NCI-H1930 (cell line): ENCODE measurements at regions not wholly inside any gene's neighbourhood (a gene's known extent, or its start where the extent isn't known, plus 50 kb on each side); places are given as distances from the start of the nearest gene placed in this dataset.
"Not testable (repeated sequence)": the region's sequence is repeated elsewhere in the genome, so short reads cannot be mapped to it uniquely, and the experiment has no call there.

Source experiments
- DNase-seq, 2 experiments: peaks; one replicate each; lab custom pipeline; 2025; lab: John Stamatoyannopoulos, UW

GRCh38 chr5:10126900-10127299 is 122.8 kb downstream of the ATPSCKMT start:
- no peak for DNase-seq

GRCh38 chr5:10125116-10125515 is 124.6 kb downstream of the ATPSCKMT start:
- no peak for DNase-seq

DNA sequence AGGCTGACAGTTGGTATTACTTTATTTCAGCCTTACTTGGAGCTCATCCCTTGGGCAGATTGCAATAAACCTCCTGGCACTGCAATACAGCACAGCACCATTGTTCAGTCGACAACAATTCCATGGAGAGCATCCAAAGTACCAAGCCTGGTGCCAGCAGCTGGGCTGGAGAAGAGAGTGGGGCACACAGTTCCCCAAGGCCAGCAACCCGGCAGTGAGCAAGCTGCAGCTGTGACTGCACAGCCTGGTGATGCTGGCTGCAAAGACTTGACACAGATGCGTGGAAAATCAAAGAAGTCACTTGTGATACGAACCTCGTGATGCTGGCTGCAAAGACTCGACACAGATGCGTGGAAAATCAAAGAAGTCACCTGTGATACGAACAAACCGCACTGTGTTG is 125.4 kb downstream of the ATPSCKMT start:
- DNase-seq, result no peak

DNA sequence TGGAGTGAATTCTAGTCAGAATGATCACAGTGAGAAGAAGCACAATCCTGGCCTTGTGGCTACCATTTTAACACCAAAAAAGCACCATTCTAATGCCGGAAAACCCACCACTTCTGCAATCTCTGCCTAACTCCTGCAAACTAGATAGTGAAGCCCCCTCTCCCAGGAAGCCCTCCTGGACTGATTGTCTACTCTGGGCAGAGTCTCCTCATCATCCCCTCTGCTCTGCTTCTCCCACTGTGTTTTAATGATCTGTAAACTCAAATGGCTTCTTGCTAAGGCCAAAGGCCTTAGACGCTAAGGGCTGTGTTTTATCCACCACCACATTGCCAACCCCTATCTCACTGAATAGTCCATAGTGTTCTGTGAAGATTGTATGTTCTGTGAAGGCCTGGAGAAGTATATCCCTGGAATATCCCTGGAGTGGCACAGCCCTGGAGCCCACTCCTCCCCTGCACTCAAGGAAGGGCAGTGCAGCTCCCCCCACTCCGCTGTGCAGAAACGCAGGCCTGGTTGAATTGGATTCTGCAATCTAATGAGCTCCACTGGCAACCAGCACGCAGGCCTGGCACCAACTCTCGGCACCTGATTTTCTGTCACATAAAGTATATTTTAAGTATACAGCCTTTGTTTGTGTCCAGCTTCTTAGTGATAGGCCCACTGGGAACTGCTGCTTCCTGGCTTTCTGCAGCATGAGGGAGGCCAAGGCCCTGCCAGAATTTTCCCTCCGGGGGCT is 126.3 kb downstream of the ATPSCKMT start:
- DNase-seq, result no peak

DNA sequence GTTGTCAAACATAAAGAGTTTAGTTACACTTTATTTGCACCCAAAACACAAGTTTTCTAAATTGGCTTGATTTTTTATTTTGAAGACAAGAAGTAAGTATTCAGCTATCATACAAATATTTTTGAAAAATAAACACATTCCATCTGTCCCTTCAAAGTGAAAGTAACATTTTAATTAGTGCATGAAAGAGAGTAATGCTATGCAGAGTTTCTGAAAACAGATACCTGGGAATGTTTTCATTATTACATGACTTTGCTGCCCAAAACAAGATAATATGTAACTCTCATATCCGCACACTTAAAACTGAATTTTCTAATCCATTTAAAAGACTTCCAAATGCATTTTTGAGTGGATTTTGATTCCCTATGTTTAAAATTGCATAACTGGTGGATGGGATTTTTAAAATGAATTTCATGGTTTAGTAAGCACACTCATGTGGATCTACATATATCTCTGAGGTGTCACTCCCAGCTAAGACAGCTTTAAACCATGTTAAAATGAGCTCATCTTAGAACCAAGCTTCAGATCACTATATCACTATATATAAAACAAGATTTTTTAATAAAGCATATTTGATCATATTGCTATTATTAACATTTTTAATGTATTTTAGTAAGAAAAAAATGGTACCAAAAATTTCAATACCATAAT is 127.5 kb downstream of the ATPSCKMT start:
- no peak for DNase-seq

- no peak for DNase-seq
These were observed 128.8 kb downstream of the ATPSCKMT start for GRCh38 chr5:10120934-10121333.

- no peak for DNase-seq
These were observed 131.5 kb downstream of the ATPSCKMT start for GRCh38 chr5:10118150-10118549.

DNA sequence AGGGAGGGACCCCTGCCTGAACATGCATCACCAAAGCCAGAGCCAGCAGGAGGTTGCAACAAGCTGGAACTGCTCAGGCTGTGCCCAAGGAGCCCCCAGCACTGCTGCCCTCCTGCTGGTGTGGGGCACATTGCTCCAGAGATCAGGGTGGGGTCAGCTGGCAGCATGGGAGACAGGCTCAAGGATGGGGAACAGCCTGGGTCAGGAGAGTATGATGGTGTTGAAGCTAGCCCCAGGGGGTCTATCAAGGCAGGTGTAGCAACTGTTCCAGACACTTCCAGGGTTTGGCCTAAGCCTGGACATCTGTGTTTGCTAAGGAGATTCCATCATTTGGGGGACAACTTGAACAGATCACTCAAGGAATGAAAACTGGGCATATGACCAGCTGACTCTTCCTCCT is 133.1 kb downstream of the ATPSCKMT start:
- no peak for DNase-seq

DNA sequence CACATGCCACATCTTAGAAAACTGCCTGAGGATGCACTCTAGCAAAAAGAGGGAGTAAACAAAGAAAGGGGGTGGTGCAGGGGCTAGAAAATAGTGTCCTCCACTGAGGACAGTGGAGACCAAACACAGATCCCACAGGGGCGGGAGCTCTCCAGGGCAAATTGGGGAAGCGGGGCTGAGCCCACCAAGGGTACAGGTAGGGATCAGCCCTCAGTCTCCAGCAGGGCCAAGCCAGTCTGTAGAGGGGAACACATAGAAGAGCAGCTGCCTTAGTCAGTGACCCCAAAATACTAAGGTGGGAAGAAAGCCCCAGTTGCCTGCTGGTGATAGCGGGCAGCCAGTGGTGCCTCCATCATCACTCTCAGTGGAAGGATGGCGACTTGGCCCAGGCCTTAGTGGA is 134.0 kb downstream of the ATPSCKMT start:
- DNase-seq, result no peak

- no peak for DNase-seq
These were observed 138.1 kb downstream of the ATPSCKMT start for GRCh38 chr5:10111571-10111970.

- no peak for DNase-seq
These were observed 139.5 kb downstream of the ATPSCKMT start for GRCh38 chr5:10110228-10110627.

GRCh38 chr5:10109299-10109698 is 140.4 kb downstream of the ATPSCKMT start:
- DNase-seq, result no peak

GRCh38 chr5:10106806-10107205 is 142.9 kb downstream of the ATPSCKMT start:
- DNase-seq, result no peak

GRCh38 chr5:10106285-10106684 is 143.4 kb downstream of the ATPSCKMT start:
- DNase-seq, result no peak

DNA sequence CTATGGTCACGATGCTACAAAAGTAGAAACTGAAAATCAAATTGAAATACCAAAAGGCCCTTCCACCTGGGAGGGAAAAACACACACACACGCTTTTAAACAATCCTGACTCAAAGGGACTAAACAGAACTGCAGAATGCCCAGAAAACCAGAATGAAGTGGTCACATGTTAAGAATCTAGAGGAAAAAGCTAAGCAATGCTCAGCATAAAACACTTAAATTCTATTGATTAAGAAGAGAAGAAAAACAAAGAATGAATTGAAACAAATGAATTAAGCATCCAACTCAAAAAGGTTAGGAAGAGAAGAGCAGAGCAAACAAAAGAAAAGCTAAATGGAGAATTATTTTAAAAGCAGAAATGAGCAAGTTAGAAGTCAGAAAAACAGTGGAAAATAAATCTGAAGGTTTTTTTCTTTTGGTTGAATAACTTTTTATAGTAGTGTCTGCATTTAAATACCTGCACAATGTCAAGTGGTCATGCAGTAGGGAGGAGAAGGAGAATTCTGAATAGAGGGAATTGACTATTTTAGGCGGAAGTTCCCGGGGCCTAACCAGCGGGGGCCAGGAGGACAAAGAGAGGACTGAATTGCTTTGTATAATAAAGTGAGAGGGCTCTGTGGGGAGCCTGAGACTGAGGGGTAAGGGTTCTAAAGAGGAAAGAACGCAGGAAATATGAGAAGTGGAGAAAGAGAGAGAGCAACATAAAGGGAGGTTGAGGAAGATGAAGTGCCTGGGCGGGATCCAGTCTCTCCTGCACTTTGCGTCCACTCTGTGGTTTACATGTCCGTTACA is 146.8 kb downstream of the ATPSCKMT start:
- no peak for DNase-seq

DNA sequence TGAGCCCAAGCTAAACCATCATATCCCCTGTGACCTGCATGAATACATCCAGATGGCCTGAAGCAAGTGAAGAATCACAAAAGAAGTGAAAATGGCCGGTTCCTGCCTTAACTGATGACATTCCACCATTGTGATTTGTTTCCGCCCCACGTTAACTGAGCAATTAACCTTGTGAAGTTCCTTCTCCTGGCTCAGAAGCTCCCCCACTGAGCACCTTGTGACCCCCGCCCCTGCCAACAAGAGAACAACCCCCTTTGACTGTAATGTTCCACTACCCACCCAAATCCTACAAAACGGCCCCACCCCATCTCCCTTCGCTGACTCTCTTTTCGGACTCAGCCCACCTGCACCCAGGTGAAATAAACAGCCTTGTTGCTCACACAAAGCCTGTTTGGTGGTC is 147.5 kb downstream of the ATPSCKMT start:
- not testable (repeated sequence) for DNase-seq

DNA sequence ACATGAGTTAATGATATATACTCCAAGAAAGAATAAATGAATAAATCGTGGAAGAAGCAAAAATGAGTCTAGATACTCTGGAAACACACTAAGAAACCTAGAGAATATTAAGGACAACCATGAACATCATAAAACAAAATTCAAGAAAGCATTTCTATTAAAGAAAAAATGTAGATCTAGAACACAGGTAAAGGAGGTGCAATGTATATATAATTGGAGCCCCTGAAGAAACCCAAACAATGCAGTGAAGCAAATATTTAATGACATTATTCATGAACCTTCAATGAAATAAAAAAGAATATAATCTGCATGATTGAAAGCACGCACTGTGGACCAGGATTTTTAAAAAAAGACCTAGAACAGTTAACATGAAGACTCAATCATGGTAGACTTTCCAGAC is 150.1 kb downstream of the ATPSCKMT start:
- no peak for DNase-seq

GRCh38 chr5:10091701-10092100 is 158.0 kb downstream of the ATPSCKMT start:
- no peak for DNase-seq

GRCh38 chr5:10090074-10090473 is 159.6 kb downstream of the ATPSCKMT start:
- no peak for DNase-seq

GRCh38 chr5:10085185-10085584 is 164.5 kb downstream of the ATPSCKMT start:
- no peak for DNase-seq

DNA sequence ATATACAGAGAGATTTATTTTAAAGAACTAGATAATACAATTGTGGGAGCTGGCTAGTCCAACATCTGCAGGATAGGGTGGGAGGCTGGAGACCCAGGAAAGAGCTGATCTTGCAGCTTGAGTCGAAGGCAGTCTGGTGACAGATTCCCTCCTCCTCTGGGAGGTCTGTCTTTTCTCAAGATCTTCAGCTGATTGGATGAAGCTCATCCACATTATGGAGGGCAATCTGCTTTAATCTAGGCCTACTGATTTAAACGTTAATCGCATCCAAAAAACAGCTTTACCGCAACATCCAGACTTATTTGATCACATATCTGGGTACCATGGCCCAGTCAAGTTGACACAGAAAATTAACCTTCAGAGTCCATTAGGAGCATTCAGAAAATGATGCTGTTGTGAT is 168.1 kb downstream of the ATPSCKMT start:
- DNase-seq, result no peak

DNA sequence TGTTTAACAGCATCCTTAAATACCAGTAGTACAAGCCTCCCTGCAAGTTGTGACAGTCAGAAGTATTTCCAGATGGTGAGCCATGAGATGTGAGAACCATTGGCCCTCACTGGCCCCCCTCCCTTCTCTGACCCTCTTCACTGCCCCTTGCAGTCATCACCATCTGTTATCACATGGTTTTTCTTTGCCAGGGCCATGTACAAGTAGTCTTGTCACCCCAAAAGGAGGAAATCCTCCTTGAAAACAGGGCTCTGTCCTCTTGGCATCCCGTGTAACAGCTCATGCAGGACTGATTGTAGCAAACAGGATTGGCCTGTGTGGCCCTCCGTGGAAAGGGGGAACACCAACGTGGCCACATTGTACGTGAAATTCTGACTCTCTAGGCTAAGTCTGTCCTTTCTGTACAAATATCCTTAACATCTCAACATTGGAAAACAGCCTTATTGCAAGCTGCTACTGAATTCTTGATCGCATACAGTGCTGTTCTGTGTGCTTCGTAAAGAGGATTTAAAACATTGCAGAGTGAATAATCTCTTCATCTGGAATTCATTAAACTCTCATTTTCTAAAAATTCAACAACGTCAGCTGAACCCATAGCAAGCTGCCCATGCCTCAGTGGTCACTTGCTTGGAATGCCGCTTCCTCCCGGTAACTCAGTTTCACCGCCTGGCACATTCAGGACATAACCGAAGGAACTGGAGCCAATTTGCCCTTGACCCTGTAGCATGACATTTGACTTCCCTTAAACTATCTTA is 171.7 kb downstream of the ATPSCKMT start:
- DNase-seq, result no peak
